ENCODE measurements at regions not wholly inside any gene's neighbourhood (a gene's known extent, or its start where the extent isn't known, plus 50 kb on each side); places are given as distances from the start of the nearest gene placed in this dataset.

DNA sequence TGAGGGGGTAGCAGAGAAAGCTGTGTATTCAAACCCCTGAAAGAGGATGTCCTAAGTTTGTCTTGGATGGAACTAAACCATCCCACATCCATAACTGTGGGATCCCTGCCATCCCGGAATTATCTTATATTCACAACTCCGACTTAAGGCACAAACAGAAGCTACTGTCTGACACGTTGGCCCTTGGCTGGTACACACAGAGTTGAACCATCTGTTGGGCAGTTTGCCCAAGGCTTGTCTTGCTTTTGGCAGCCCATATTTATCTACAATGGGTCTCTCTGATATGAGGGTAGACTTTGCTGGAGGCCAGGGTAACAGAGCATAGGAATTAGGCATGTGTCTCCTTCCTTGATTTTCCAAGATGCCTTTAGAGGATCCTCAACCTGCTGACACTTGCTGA lies 116.6 kb upstream of the PROKR2 start:
- H2BK5ac ChIP-seq (ENCODE audit: low read depth, low read length): no peak overlapping the region
- ChIA-PET CTCF (ENCODE audit: partially characterized antibody) (interaction anchor here (0.9 to 7.1 kb wide), 6 partner anchors 14 to 241 kb away, joined by 3 to 50 read pairs (median 10); no protein-coding TSS in a partner anchor), POLR2A (ENCODE audit: partially characterized antibody) (no interaction called here)
- H3K4ac ChIP-seq (replicated peaks; ENCODE audit: insufficient read length, low read depth, low read length): no peak overlapping the region
- no peak overlapping the region for H2BK15ac ChIP-seq (ENCODE audit: low read length)
- no peaks in the 10 kb centered on the region for H3K9me3 ChIP-seq (ENCODE audit: insufficient read depth in 2 of 2, low read depth in 1 of 2, low read length in 1 of 2)
- no peak overlapping the region for H4K91ac ChIP-seq (replicated peaks; ENCODE audit: insufficient read length, low read length)
- H3K23me2 ChIP-seq (ENCODE audit: low read depth, low read length): no peaks in the 10 kb centered on the region
- H2BK12ac ChIP-seq (ENCODE audit: low read depth, low read length): no peak overlapping the region
- DNase-seq (ENCODE audit: low read depth in 1 of 2, low spot score in 2 of 2) (no peak), FAIRE-seq (no peak)
- no peak overlapping the region for H3K4me3 ChIP-seq (ENCODE audit: extremely low read depth in 1 of 4, insufficient read depth in 2 of 4, low read depth in 3 of 4, low read length in 4 of 4)
- no peak overlapping the region for H3K14ac ChIP-seq (ENCODE audit: insufficient read length)
- H2AK5ac ChIP-seq (ENCODE audit: low read depth, low read length): no peak overlapping the region
- no peak overlapping the region for H4K8ac ChIP-seq (ENCODE audit: extremely low read depth, insufficient read depth, low read length)
- no peak overlapping the region for H3K56ac ChIP-seq (replicated peaks; ENCODE audit: insufficient read length, low read depth, low read length)
- H3K79me2 ChIP-seq (ENCODE audit: control insufficient read depth in 1 of 2, insufficient read depth in 2 of 2, low read length in 2 of 2): no peaks in the 10 kb centered on the region
- no peak overlapping the region for H3K27ac ChIP-seq (ENCODE audit: low read depth, low read length)
- H3K4me2 ChIP-seq (ENCODE audit: insufficient read depth in 1 of 2, low read depth in 2 of 2, low read length in 2 of 2): no peak overlapping the region
- no peak overlapping the region for H3K23ac ChIP-seq (ENCODE audit: insufficient read length)
- no peaks in the 10 kb centered on the region for H3K4me1 ChIP-seq (replicated peaks in 1 of 4; ENCODE audit: control insufficient read depth in 3 of 4, insufficient read depth in 4 of 4, low read length in 3 of 4)
- H2AFZ ChIP-seq (ENCODE audit: low read length): no peak overlapping the region
- H3K79me1 ChIP-seq (ENCODE audit: low read depth, low read length): no peaks in the 10 kb centered on the region
- H2BK20ac ChIP-seq (ENCODE audit: low read length): no peak overlapping the region
- no peak overlapping the region for H4K5ac ChIP-seq (ENCODE audit: insufficient read length, low read depth, low read length)
- H3K18ac ChIP-seq (ENCODE audit: extremely low read depth, low read length): no peak overlapping the region
- no peaks in the 10 kb centered on the region for H3K36me3 ChIP-seq (ENCODE audit: control insufficient read depth in 2 of 4, insufficient read depth in 4 of 4, low read length in 3 of 4)
- WGBS, 2 experiments (ENCODE audit: extremely low coverage in 1 of 2, insufficient coverage in 1 of 2, insufficient read length in 1 of 2, insufficient replicate concordance in 2 of 2, low coverage in 1 of 2, low lambda C conversion rate in 2 of 2, missing lambda C conversion rate in 1 of 2): 83% methylated on average over 3 of the region's 3 CpGs; no CpG with 5 or more reads in 1 of the 2 experiments
- H2BK120ac ChIP-seq (replicated peaks; ENCODE audit: low read depth, low read length): no peak overlapping the region
- H4K20me1 ChIP-seq (replicated peaks in 1 of 2; ENCODE audit: control insufficient read depth in 1 of 2, insufficient read depth in 2 of 2, low read length in 2 of 2): no peaks in the 10 kb centered on the region
- no peak overlapping the region for H3K9ac ChIP-seq (replicated peaks in 1 of 4; ENCODE audit: extremely low read depth in 1 of 4, low read depth in 3 of 4, low read length in 3 of 4)
- peaks cover 0 to 3% (median 0%) of the 10 kb centered on the region in 4 experiments; a peak in 1 of 7 replicates for H3K27me3 ChIP-seq (replicated peaks in 1 of 4; ENCODE audit: control insufficient read depth in 3 of 4, extremely low read depth in 1 of 4, insufficient read depth in 3 of 4, low read length in 3 of 4)
- TF ChIP-seq SUZ12 (IDR thresholded peaks at IDR 0.05; ENCODE audit: low read length): no peak
- no peak for TF ChIP-seq BRCA1 (IDR thresholded peaks at IDR 0.05; ENCODE audit: low read depth, low read length)
- no peak for TF ChIP-seq POU5F1 (IDR thresholded peaks at IDR 0.05; ENCODE audit: low read depth, low read length)
- TF ChIP-seq CHD1 (IDR thresholded peaks at IDR 0.05; ENCODE audit: low read depth, low read length): no peak
- TF ChIP-seq GTF2F1 (IDR thresholded peaks at IDR 0.05; ENCODE audit: borderline replicate concordance, low read depth, low read length): no peak
- TF ChIP-seq ZNF274 (IDR thresholded peaks at IDR 0.05; ENCODE audit: borderline replicate concordance, extremely low read depth, low read length): no peak
- no peak for TF ChIP-seq KDM4A (IDR thresholded peaks at IDR 0.05; ENCODE audit: low read depth, low read length, severe bottlenecking)
- no peak for TF ChIP-seq SRF (IDR thresholded peaks at IDR 0.05; ENCODE audit: low read depth, low read length)
- TF ChIP-seq GABPA (IDR thresholded peaks at IDR 0.05; ENCODE audit: borderline replicate concordance, insufficient read depth, low read length): no peak
